ENCODE measurements at regions not wholly inside any gene's neighbourhood (a gene's known extent, or its start where the extent isn't known, plus 50 kb on each side); places are given as distances from the start of the nearest gene placed in this dataset.
"Not testable (repeated sequence)": the region's sequence is repeated elsewhere in the genome, so short reads cannot be mapped to it uniquely, and the experiment has no call there.

GRCh38 chr1:233465745-233466343 lies 138.3 kb downstream of the MAP3K21 start:
- Histone ChIP-seq H3K4me3 (replicated peaks; ENCODE audit: insufficient read depth, low read length) (no peak overlapping the region), H3K27ac (replicated peaks) (no peak overlapping the region), H3K27me3 (ENCODE audit: insufficient read depth, poor library complexity, severe bottlenecking) (no peaks in the 10 kb centered on the region)
- no peak for DNase-seq (ENCODE audit: low read depth in 1 of 2, low spot score in 1 of 2)
- TF ChIP-seq REST (IDR thresholded peaks at IDR 0.05; ENCODE audit: insufficient replicate concordance, low read depth) = no peak
- no peak for TF ChIP-seq CTCF (IDR thresholded peaks at IDR 0.05; ENCODE audit: insufficient read depth, low read length)
- TF ChIP-seq GABPA (IDR thresholded peaks at IDR 0.05; ENCODE audit: low read depth) = no peak
- no peak for TF ChIP-seq POLR2AphosphoS5 (IDR thresholded peaks at IDR 0.05; ENCODE audit: low read depth)

GRCh38 chr1:233470741-233471499 lies 143.0 kb upstream of the KCNK1 start:
- no peak overlapping the region for H3K4me3 ChIP-seq (replicated peaks; ENCODE audit: insufficient read depth, low read length)
- no peaks in the 10 kb centered on the region for H3K27me3 ChIP-seq (ENCODE audit: insufficient read depth, poor library complexity, severe bottlenecking)
- TF ChIP-seq SPI1 (IDR thresholded peaks at IDR 0.05; ENCODE audit: borderline replicate concordance, low read depth) = no peak
- TF ChIP-seq REST (IDR thresholded peaks at IDR 0.05; ENCODE audit: insufficient replicate concordance, low read depth) = no peak
- no peak for TF ChIP-seq POLR2AphosphoS5 (IDR thresholded peaks at IDR 0.05; ENCODE audit: low read depth)
- no peak for TF ChIP-seq CTCF (IDR thresholded peaks at IDR 0.05; ENCODE audit: insufficient read depth, low read length)
- TF ChIP-seq GABPA (IDR thresholded peaks at IDR 0.05; ENCODE audit: low read depth) = no peak
- no peak for DNase-seq (ENCODE audit: low read depth in 1 of 2, low spot score in 1 of 2)
- no peak overlapping the region for H3K27ac ChIP-seq (replicated peaks)

- H3K4me3 ChIP-seq (replicated peaks; ENCODE audit: insufficient read depth, low read length) = not testable (repeated sequence)
Observed at GRCh38 chr1:233471851-233472250, 142.1 kb upstream of the KCNK1 start.

GRCh38 chr1:233472796-233473195 lies 141.1 kb upstream of the KCNK1 start:
- not testable (repeated sequence) for H3K27ac ChIP-seq (replicated peaks); DNase-seq (ENCODE audit: low read depth in 1 of 2, low spot score in 1 of 2); H3K27me3 ChIP-seq (ENCODE audit: insufficient read depth, poor library complexity, severe bottlenecking); H3K4me3 ChIP-seq (replicated peaks; ENCODE audit: insufficient read depth, low read length)

More at GRCh38 chr1:233471851-233472250, 142.1 kb upstream of the KCNK1 start:
- H3K27me3 ChIP-seq (ENCODE audit: insufficient read depth, poor library complexity, severe bottlenecking); H3K27ac ChIP-seq (replicated peaks); DNase-seq (ENCODE audit: low read depth in 1 of 2, low spot score in 1 of 2): not testable (repeated sequence)
